K562 (cell line): ENCODE measurements at regions not wholly inside any gene's neighbourhood (a gene's known extent, or its start where the extent isn't known, plus 50 kb on each side); places are given as distances from the start of the nearest gene placed in this dataset.

Experiments
- ATAC-seq: fragments of 200-7000 bp; cut with Tn5 transposase; 3 replicates; pipeline ENCODE4 v1.9.1; 2020; ENCODE audit warnings: moderate library complexity
- BruUV-seq: library from RNA; stranded (reverse); fragments of 400-500 nt; replicated peaks from 2 replicates; lab custom pipeline; 2021; lab: Mats Ljungman, UMichigan
- CTCF ChIA-PET: fragments of 300-600 bp; formaldehyde crosslinking; extraction: SDS; loops from one replicate; lab custom pipeline; 2021; ENCODE audit warnings: low intra/inter-chr PET ratio; lab: Yijun Ruan, JAX
- POLR2A ChIA-PET: fragments of 300-600, 350-650 bp; sonication (Branson Sonifier 250); formaldehyde crosslinking; extraction: SDS; loops from one replicate; lab custom pipeline; 2021; ENCODE audit warnings: antibody characterized with exemption, inconsistent platforms; lab: Yijun Ruan, JAX
- DNase-seq, 4 experiments: peaks; one replicate each; pipeline versions ENCODE4 v3.0.0 to v3.0.0-alpha.2; 2011 to 2018; ENCODE audit warnings: low spot score in 3 of 4, mixed read lengths in 3 of 4; ENCODE audit errors: extremely low read depth in 1 of 4
- FAIRE-seq: peaks from 2 replicates; lab custom pipeline; 2011; peaks lifted over from hg19 to GRCh38; lab: Jason Lieb, UNC
- H2AFZ ChIP-seq: 2 replicates; pipeline ENCODE4 v1.6.0; 2011; ENCODE audit warnings: low read depth, low read length, control low read depth, inconsistent platforms
- H3K27ac ChIP-seq: fragments of 200-600 bp; 3 replicates; pipeline ENCODE4 v1.8.0; 2011; ENCODE audit warnings: low read depth, mild to moderate bottlenecking, control low read depth, inconsistent platforms, low read length, moderate library complexity, mixed read lengths; ENCODE audit errors: extremely low read depth
- H3K27me3 ChIP-seq, 2 experiments: fragments of 300-600 bp in 1 of 2; 2 replicates in 1 of 2; 3 replicates in 1 of 2; pipeline versions ENCODE4 v1.6.0 to v1.8.0; 2011; ENCODE audit warnings: inconsistent platforms in 2 of 2, low read length in 2 of 2, mild to moderate bottlenecking in 1 of 2, mixed read lengths in 1 of 2, moderate library complexity in 1 of 2; ENCODE audit not compliant: control insufficient read depth in 2 of 2, insufficient read depth in 2 of 2
- H3K36me3 ChIP-seq: fragments of 300-600 bp; 3 replicates; pipeline ENCODE4 v1.8.0; 2011; ENCODE audit warnings: mild to moderate bottlenecking, low read length, inconsistent platforms; ENCODE audit not compliant: control insufficient read depth, insufficient read depth
- H3K4me1 ChIP-seq, 2 experiments: fragments of 200-600 bp in 1 of 2; replicated peaks in 1 of 2; 2 replicates in 1 of 2; 3 replicates in 1 of 2; pipeline versions ENCODE4 v1.5.1 to v1.8.0; 2011; ENCODE audit warnings: inconsistent platforms in 2 of 2, low read length in 2 of 2, mild to moderate bottlenecking in 1 of 2, mixed read lengths in 1 of 2, moderate library complexity in 1 of 2; ENCODE audit not compliant: control insufficient read depth in 2 of 2, insufficient read depth in 2 of 2
- H3K4me2 ChIP-seq: 2 replicates; pipeline ENCODE4 v1.6.1; 2011; ENCODE audit warnings: low read length, control low read depth, inconsistent platforms, mixed read lengths; ENCODE audit not compliant: insufficient read depth
- H3K4me3 ChIP-seq: fragments of 200-600 bp; sonication (generic), shearing (Covaris generic); 2 replicates; pipeline ENCODE4 v1.5.1; 2016; ENCODE audit warnings: control low read depth, inconsistent platforms
- H3K79me2 ChIP-seq: fragments of 200-600 bp; 3 replicates; pipeline ENCODE4 v1.8.0; 2011; ENCODE audit warnings: low read length, inconsistent platforms; ENCODE audit not compliant: control insufficient read depth, insufficient read depth
- H3K9ac ChIP-seq, 2 experiments: 2 replicates each; pipeline versions ENCODE4 v1.6.0 to v1.6.1; 2011; ENCODE audit warnings: low read depth in 2 of 2, low read length in 2 of 2, control low read depth in 1 of 2, inconsistent platforms in 1 of 2, mild to moderate bottlenecking in 1 of 2, mixed read lengths in 1 of 2; ENCODE audit not compliant: insufficient read depth in 1 of 2
- H3K9me1 ChIP-seq: one replicate; pipeline ENCODE4 v1.6.0; 2011; ENCODE audit warnings: inconsistent platforms, mild to moderate bottlenecking, low read length, moderate library complexity; ENCODE audit not compliant: control insufficient read depth, insufficient read depth
- H3K9me3 ChIP-seq: replicated peaks from 2 replicates; pipeline ENCODE4 v1.5.1; 2011; ENCODE audit warnings: low read depth, low read length, inconsistent platforms; ENCODE audit not compliant: control insufficient read depth, insufficient read depth
- H4K20me1 ChIP-seq: replicated peaks from 2 replicates; pipeline ENCODE4 v1.6.1; 2011; ENCODE audit warnings: low read length, inconsistent platforms, mixed read lengths; ENCODE audit not compliant: control insufficient read depth, insufficient read depth
- ARID1B ChIP-seq: fragments of 450-650 bp; IDR thresholded peaks from 2 replicates; pipeline ENCODE4 v1.6.1; 2016; ENCODE audit warnings: antibody characterized with exemption, mild to moderate bottlenecking, inconsistent platforms
- C11orf30 ChIP-seq: fragments of 450-650 bp; IDR thresholded peaks from 2 replicates; pipeline ENCODE4 v1.6.1; 2016; ENCODE audit warnings: low read depth, mild to moderate bottlenecking
- CBX8 ChIP-seq: fragments of 200-600 bp; sonication (generic); IDR thresholded peaks from 2 replicates; pipeline ENCODE4 v1.6.1; 2012; ENCODE audit warnings: borderline replicate concordance, mixed run types, low read depth, mild to moderate bottlenecking, moderate library complexity, mixed read lengths, low read length, control low read depth, inconsistent platforms; ENCODE audit not compliant: poor library complexity, severe bottlenecking; ENCODE audit errors: extremely low read depth
- CEBPG ChIP-seq, 3 experiments: fragments of 200-800 bp in 1 of 3; sonication (Bioruptor generic) in 1 of 3; sonication (generic) in 1 of 3; formaldehyde crosslinking in 1 of 3; IDR thresholded peaks in 2 of 3; conservative IDR thresholded peaks in 1 of 3; 2 replicates each; pipeline versions ENCODE4 v1.6.1 to v1.8.0; 2016 to 2022; ENCODE audit warnings: missing compliant biosample characterization in 2 of 3, missing genetic modification characterization in 2 of 3, mild to moderate bottlenecking in 1 of 3, missing genetic modification reagents in 1 of 3
- CREB5 ChIP-seq: fragments of 250-450 bp; sonication (Bioruptor Pico); IDR thresholded peaks from 2 replicates; pipeline ENCODE4 v1.5.0; 2020; ENCODE audit warnings: mild to moderate bottlenecking
- CTCFL ChIP-seq: IDR thresholded peaks from 2 replicates; pipeline ENCODE4 v1.6.1; 2011; ENCODE audit warnings: borderline replicate concordance, low read depth, mild to moderate bottlenecking, moderate library complexity, low read length; ENCODE audit not compliant: insufficient read depth, poor library complexity, severe bottlenecking
- EP300 ChIP-seq: IDR thresholded peaks from 2 replicates; pipeline ENCODE4 v1.6.1; 2012; ENCODE audit warnings: low read length, improper control_type of control experiment
- MAFG ChIP-seq: fragments of 450-650 bp; conservative IDR thresholded peaks from 2 replicates; pipeline ENCODE4 v1.6.1; 2016; ENCODE audit warnings: missing genetic modification characterization, missing compliant biosample characterization
- MEIS2 ChIP-seq: fragments of 450-650 bp; IDR thresholded peaks from 2 replicates; pipeline ENCODE4 v1.6.1; 2014; ENCODE audit warnings: mild to moderate bottlenecking; ENCODE audit not compliant: partially characterized antibody
- RBBP5 ChIP-seq: fragments of 200-600 bp; sonication (generic); IDR thresholded peaks from 2 replicates; pipeline ENCODE4 v1.6.1; 2012; ENCODE audit warnings: borderline replicate concordance, mild to moderate bottlenecking, low read length, control low read depth, inconsistent platforms; ENCODE audit not compliant: insufficient read depth, poor library complexity, severe bottlenecking
- RUNX1 ChIP-seq: sonication (generic); IDR thresholded peaks from 2 replicates; pipeline ENCODE4 v1.6.1; 2016; ENCODE audit warnings: antibody characterized with exemption, low read depth
- SIX5 ChIP-seq, 2 experiments: IDR thresholded peaks; 2 replicates each; pipeline ENCODE4 v1.6.1; 2011; ENCODE audit warnings: low read length in 2 of 2, borderline replicate concordance in 1 of 2, low read depth in 1 of 2, mild to moderate bottlenecking in 1 of 2, moderate library complexity in 1 of 2; ENCODE audit not compliant: insufficient read depth in 1 of 2
- TOE1 ChIP-seq, 2 experiments: fragments of 450-650 bp in 1 of 2; sonication (generic) in 1 of 2; formaldehyde crosslinking in 1 of 2; IDR thresholded peaks; 2 replicates each; pipeline versions ENCODE4 v1.7.1 to v1.8.0; 2016 to 2022; ENCODE audit warnings: borderline replicate concordance in 2 of 2, mild to moderate bottlenecking in 2 of 2, antibody characterized with exemption in 1 of 2, inconsistent platforms in 1 of 2, low read depth in 1 of 2, missing genetic modification reagents in 1 of 2, moderate library complexity in 1 of 2
- XRCC5 ChIP-seq: fragments of 200-400 bp; formaldehyde crosslinking; IDR thresholded peaks from 2 replicates; pipeline ENCODE4 v1.6.1; 2017; ENCODE audit warnings: low read depth, mild to moderate bottlenecking, low read length
- ZC3H11A ChIP-seq: IDR thresholded peaks from 2 replicates; pipeline ENCODE4 v1.6.1; 2012; ENCODE audit warnings: low read depth, low read length, improper control_type of control experiment
- ZNF253 ChIP-seq: fragments of 250-450 bp; sonication (Bioruptor Pico); conservative IDR thresholded peaks from 2 replicates; pipeline ENCODE4 v1.6.1; 2021; ENCODE audit warnings: mild to moderate bottlenecking
- ZNF41 ChIP-seq: fragments of 250-450 bp; sonication (Bioruptor Pico); conservative IDR thresholded peaks from 2 replicates; pipeline ENCODE4 v1.4.0; 2020; ENCODE audit warnings: mild to moderate bottlenecking
- ZNF695 ChIP-seq: fragments of 450-650 bp; formaldehyde crosslinking; IDR thresholded peaks from 2 replicates; pipeline ENCODE4 v1.4.0; 2020; ENCODE audit warnings: mild to moderate bottlenecking, moderate library complexity
- WGBS: fragments of 100-300 bp; shearing (Covaris generic); methylation state at CpG from one replicate; pipeline ENCODE4 v1.1.6; 2016; ENCODE audit warnings: low coverage, mixed read lengths; ENCODE audit not compliant: insufficient coverage; ENCODE audit errors: missing lambda C conversion rate; 5-methylcytosine and 5-hydroxymethylcytosine counted together
- in situ Hi-C: fragments of 300-500 bp; cut with MboI; formaldehyde crosslinking; loops from 4 replicates; pipeline ENCODE4 v1.15.0; 2018; ENCODE audit warnings: inconsistent platforms, mixed read lengths
- intact Hi-C: fragments of 100-400 bp; cut with micrococcal nuclease; formaldehyde crosslinking; loops from 2 replicates; pipeline ENCODE4 v1.14.2; 2022

- H3K4me1 ChIP-seq = no peaks in the 10 kb centered on the region; a peak in 2 of 5 replicates
- no peaks in the 10 kb centered on the region for H3K36me3 ChIP-seq
- in situ Hi-C loops (no loop called here), intact Hi-C loops (no loop called here)
- no TSS peak for BruUV-seq
- H4K20me1 ChIP-seq = no peaks in the 10 kb centered on the region
- H3K9me1 ChIP-seq = no peaks in the 10 kb centered on the region
- no peaks in the 10 kb centered on the region for H3K9me3 ChIP-seq
- ATAC-seq = peak; percentile 69
- no peak for FAIRE-seq
- POLR2A ChIA-PET = interaction anchor here (0.5 to 4.1 kb wide), 3 partner anchors 10 to 590 kb away, joined by 3 to 15 read pairs (median 3); no protein-coding TSS in a partner anchor
- H3K4me2 ChIP-seq = no peak overlapping the region
- peak in 1 of 4 experiments; percentile 48 for DNase-seq
- H3K27ac ChIP-seq = no peak overlapping the region
- H3K79me2 ChIP-seq = no peaks in the 10 kb centered on the region
- peak overlapping the region; percentile 41 for H2AFZ ChIP-seq
- 6% methylated on average over 4 of the region's 4 CpGs for WGBS
- no peak overlapping the region for H3K9ac ChIP-seq
- CTCF ChIA-PET = no interaction called here
- H3K4me3 ChIP-seq = no peak overlapping the region
- no peaks in the 10 kb centered on the region for H3K27me3 ChIP-seq
- 0 out of 2 replicates have a peak, but pooled peaks have one; percentile 26 for TF ChIP-seq MAFG (tag)
- no peak for TF ChIP-seq RBBP5
- no peak for TF ChIP-seq XRCC5
- TF ChIP-seq TOE1 (IDR thresholded peaks at IDR 0.05; ENCODE audit: borderline replicate concordance) = no peak
- TF ChIP-seq TOE1 (CRISPR knock-in tag; IDR thresholded peaks at IDR 0.05; ENCODE audit: borderline replicate concordance, low read depth) = no peak
- no peak for TF ChIP-seq ZC3H11A
- TF ChIP-seq ZNF41 (CRISPR knock-in tag) = no peak
- peak; percentile 81 for TF ChIP-seq C11orf30
- no peak for TF ChIP-seq SIX5 (IDR thresholded peaks at IDR 0.05; ENCODE audit: borderline replicate concordance in 1 of 2, insufficient read depth in 1 of 2, low read depth in 1 of 2, low read length in 2 of 2)
- no peak for TF ChIP-seq CTCFL
- TF ChIP-seq ZNF253 (CRISPR knock-in tag) = no peak
- no peak for TF ChIP-seq EP300
- TF ChIP-seq RUNX1 = no peak
- no peak for TF ChIP-seq CBX8
- TF ChIP-seq ZNF695 (CRISPR knock-in tag) = no peak
- no peak for TF ChIP-seq CEBPG (CRISPR knock-in tag; IDR thresholded peaks at IDR 0.05)
- TF ChIP-seq CEBPG (tag; conservative IDR thresholded peaks at IDR 0.05 in 1 of 2, IDR thresholded peaks at IDR 0.05 in 1 of 2) = no peak
- no peak for TF ChIP-seq CREB5 (CRISPR knock-in tag)
- no peak for TF ChIP-seq MEIS2
- peak; percentile 16; the same call in 1 of the 2 replicates for TF ChIP-seq ARID1B
Measured at GRCh38 chr3:14057701-14058100, 67.0 kb downstream of the CHCHD4 start.
